HG03039 (cell line): ENCODE measurements at regions not wholly inside any gene's neighbourhood (a gene's known extent, or its start where the extent isn't known, plus 50 kb on each side); places are given as distances from the start of the nearest gene placed in this dataset.

Experiments
- ATAC-seq: cut with Tn5 transposase; IDR thresholded peaks from one replicate; pipeline ENCODE4 v1.9.1; 2021; ENCODE audit warnings: mild to moderate bottlenecking, moderate library complexity; ENCODE audit not compliant: unreplicated experiment

- no peak for ATAC-seq
These were observed 454.1 kb upstream of the CADM1 start for GRCh38 chr11:115958089-115959000.

GRCh38 chr11:115955803-115956202, 451.6 kb upstream of the CADM1 start:
- ATAC-seq = no peak

- ATAC-seq = no peak
These were observed 446.4 kb upstream of the CADM1 start for GRCh38 chr11:115950660-115951059.

- no peak for ATAC-seq
These were observed 440.4 kb upstream of the CADM1 start for GRCh38 chr11:115944596-115944995.

- ATAC-seq = no peak
These were observed 437.8 kb upstream of the CADM1 start for GRCh38 chr11:115942011-115942410.

- ATAC-seq = no peak
These were observed 437.3 kb upstream of the CADM1 start for GRCh38 chr11:115941481-115941993.

- no peak for ATAC-seq
These were observed 436.8 kb upstream of the CADM1 start for GRCh38 chr11:115941044-115941443.

- no peak for ATAC-seq
These were observed 435.7 kb upstream of the CADM1 start for GRCh38 chr11:115939731-115940421.

- no peak for ATAC-seq
These were observed 435.0 kb upstream of the CADM1 start for GRCh38 chr11:115939104-115939730.

- no peak for ATAC-seq
These were observed 429.3 kb upstream of the CADM1 start for GRCh38 chr11:115933564-115933963.

- ATAC-seq = no peak
These were observed 427.4 kb upstream of the CADM1 start for GRCh38 chr11:115931548-115932083.

GRCh38 chr11:115930886-115931547, 426.8 kb upstream of the CADM1 start:
- ATAC-seq = no peak

- ATAC-seq = no peak
These were observed 426.1 kb upstream of the CADM1 start for GRCh38 chr11:115930291-115930690.

- ATAC-seq = no peak
These were observed 425.5 kb upstream of the CADM1 start for GRCh38 chr11:115929618-115930129.

- ATAC-seq = no peak
These were observed 424.6 kb upstream of the CADM1 start for GRCh38 chr11:115928811-115929210.

- ATAC-seq = peak; percentile 35
These were observed 423.7 kb upstream of the CADM1 start for GRCh38 chr11:115927823-115928329.

GRCh38 chr11:115926601-115927000, 422.4 kb upstream of the CADM1 start:
- no peak for ATAC-seq

- no peak for ATAC-seq
These were observed 421.9 kb upstream of the CADM1 start for GRCh38 chr11:115926138-115926537.

GRCh38 chr11:115925568-115926090, 421.4 kb upstream of the CADM1 start:
- no peak for ATAC-seq
